Gastroesophageal sphincter (tissue), 3 donors: ENCODE measurements at regions not wholly inside any gene's neighbourhood (a gene's known extent, or its start where the extent isn't known, plus 50 kb on each side); places are given as distances from the start of the nearest gene placed in this dataset.

Source experiments
- CTCF ChIP-seq, 4 experiments: fragments of 200-600 bp in 2 of 4; fragments of 450-650 bp in 2 of 4; sonication (generic) in 1 of 4; IDR thresholded peaks; one replicate each; pipeline ENCODE4 v1.5.1; 2017 to 2019; ENCODE audit warnings: antibody characterized with exemption in 4 of 4, mild to moderate bottlenecking in 2 of 4, moderate library complexity in 2 of 4
- POLR2AphosphoS5 ChIP-seq: sonication (generic); formaldehyde crosslinking; IDR thresholded peaks from one replicate; pipeline ENCODE4 v1.6.1; 2017; ENCODE audit warnings: antibody characterized with exemption

GRCh38 chr17:36684134-36684533 lies 82.8 kb downstream of the MRM1 start:
- TF ChIP-seq CTCF (IDR thresholded peaks at IDR 0.05) (no peak), POLR2AphosphoS5 (no peak)
